HUES64 (cell line): ENCODE measurements at regions not wholly inside any gene's neighbourhood (a gene's known extent, or its start where the extent isn't known, plus 50 kb on each side); places are given as distances from the start of the nearest gene placed in this dataset.
"Not testable (repeated sequence)": the region's sequence is repeated elsewhere in the genome, so short reads cannot be mapped to it uniquely, and the experiment has no call there.

Experiments
- H3K27ac ChIP-seq: 2 replicates; pipeline ENCODE4 v1.7.0; 2013; ENCODE audit warnings: low read depth, low read length, inconsistent platforms
- H3K27me3 ChIP-seq: 2 replicates; pipeline ENCODE4 v1.6.1; 2013; ENCODE audit warnings: mild to moderate bottlenecking, low read length; ENCODE audit not compliant: insufficient read depth
- H3K36me3 ChIP-seq: 2 replicates; pipeline ENCODE4 v1.6.1; 2013; ENCODE audit warnings: mild to moderate bottlenecking, low read length; ENCODE audit not compliant: insufficient read depth
- H3K4me1 ChIP-seq: 2 replicates; pipeline ENCODE4 v1.6.1; 2013; ENCODE audit warnings: mild to moderate bottlenecking, low read length, moderate library complexity; ENCODE audit not compliant: insufficient read depth
- H3K4me3 ChIP-seq: 2 replicates; pipeline ENCODE4 v1.5.1; 2013; ENCODE audit warnings: mild to moderate bottlenecking, low read length, moderate library complexity
- H3K9ac ChIP-seq: 2 replicates; pipeline ENCODE4 v1.6.1; 2013; ENCODE audit warnings: mild to moderate bottlenecking, low read depth, low read length
- H3K9me3 ChIP-seq: 2 replicates; pipeline ENCODE4 v1.6.1; 2013; ENCODE audit warnings: low read depth, low read length; ENCODE audit not compliant: insufficient read depth
- WGBS: fragments of 150-250, 120-280 bp; methylation state at CpG from one replicate; pipeline ENCODE4 v1.1.7; 2013; ENCODE audit warnings: missing lambda C conversion rate; 5-methylcytosine and 5-hydroxymethylcytosine counted together

GRCh38 chr10:26952094-26952493 lies 91.3 kb upstream of the ABI1 start:
- Histone ChIP-seq H3K27ac (no peak overlapping the region), H3K9ac (no peak overlapping the region), H3K4me1 (no peaks in the 10 kb centered on the region), H3K27me3 (no peaks in the 10 kb centered on the region), H3K4me3 (no peak overlapping the region), H3K9me3 (peaks cover 3% of the 10 kb centered on the region; the same call in 1 of the 2 replicates), H3K36me3 (no peaks in the 10 kb centered on the region)
- WGBS = 92% methylated on average over 3 of the region's 3 CpGs

DNA sequence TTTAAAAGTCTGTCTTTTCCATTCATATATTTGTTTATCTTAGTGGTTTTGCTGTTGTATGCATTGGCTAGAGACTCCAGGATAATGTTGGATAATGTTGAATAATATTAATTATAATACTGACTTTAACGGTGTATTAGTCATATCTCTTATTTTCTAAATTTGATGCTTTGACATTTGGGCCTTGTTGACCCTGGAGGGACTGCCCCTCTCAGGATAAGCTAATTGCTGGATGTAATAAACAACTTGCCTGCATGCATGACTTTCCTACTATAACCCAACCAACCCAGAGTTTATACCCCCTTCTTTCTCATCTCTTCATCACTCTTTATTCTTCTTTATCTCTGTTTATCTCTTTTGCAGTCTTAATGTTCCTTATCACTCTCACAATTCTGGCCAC lies 90.9 kb upstream of the ABI1 start:
- Histone ChIP-seq H3K4me3 (no peak overlapping the region), H3K27ac (no peak overlapping the region), H3K27me3 (no peaks in the 10 kb centered on the region), H3K36me3 (no peaks in the 10 kb centered on the region), H3K4me1 (no peaks in the 10 kb centered on the region), H3K9me3 (peaks cover 3% of the 10 kb centered on the region; the same call in 1 of the 2 replicates), H3K9ac (no peak overlapping the region)
- WGBS = no CpG with 5 or more reads among the region's 1 CpG

DNA sequence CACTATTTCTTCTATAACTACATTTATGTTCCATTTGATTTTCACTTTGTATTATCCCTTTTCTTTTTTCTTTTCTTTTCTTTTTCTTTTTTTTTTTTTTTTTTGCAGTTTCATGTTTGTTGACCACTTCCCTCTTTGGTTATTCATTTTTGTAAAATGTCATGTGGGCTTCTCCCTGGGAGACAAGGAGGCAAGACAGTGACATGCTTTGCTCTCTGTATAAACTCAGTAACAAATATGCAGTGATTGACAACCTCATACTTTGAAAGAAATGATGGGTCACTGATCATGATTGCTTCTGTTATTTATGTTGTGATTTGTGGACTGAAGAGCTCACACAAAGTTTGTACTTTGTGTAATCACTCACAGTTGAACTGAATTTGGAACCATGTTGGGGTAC lies 90.2 kb upstream of the ABI1 start:
- Histone ChIP-seq H3K27ac (no peak overlapping the region), H3K4me1 (no peaks in the 10 kb centered on the region), H3K4me3 (no peak overlapping the region), H3K9ac (no peak overlapping the region), H3K36me3 (no peaks in the 10 kb centered on the region), H3K27me3 (no peaks in the 10 kb centered on the region), H3K9me3 (peaks cover 3% of the 10 kb centered on the region; the same call in 1 of the 2 replicates)

DNA sequence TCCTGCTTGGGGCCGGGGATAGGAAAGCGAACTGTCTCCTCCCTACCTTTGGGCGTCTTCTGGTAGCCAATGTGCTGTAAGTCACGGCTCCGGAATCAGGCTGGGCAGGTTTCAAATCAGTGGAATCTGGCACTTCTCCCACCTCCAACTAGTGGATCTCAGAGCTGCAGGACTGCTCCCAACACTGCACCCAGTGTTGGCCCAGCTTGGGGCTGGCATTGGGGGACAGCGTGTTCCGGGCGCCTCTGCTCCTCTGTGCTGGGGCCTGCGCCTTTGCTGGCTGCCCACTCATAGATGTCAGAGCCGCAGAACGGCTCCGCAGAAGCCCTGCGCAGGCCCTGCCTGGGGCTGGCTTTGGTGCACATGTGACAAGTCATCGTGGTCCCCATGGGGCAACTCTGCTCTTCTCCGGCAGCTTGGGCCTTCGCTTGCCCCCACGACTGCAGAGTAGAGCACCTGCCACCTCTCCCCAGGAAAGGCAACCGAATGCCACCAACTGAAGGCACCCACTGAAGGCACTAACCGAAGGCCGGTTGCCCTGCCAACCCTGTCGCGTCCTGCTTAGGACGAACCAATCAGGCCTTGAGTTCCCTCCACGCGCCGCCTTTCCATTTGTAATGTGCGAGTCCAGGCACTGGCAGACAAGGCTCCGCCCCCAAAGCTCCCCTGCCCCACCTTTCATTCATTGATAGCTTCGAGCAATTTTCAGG lies 85.5 kb upstream of the ABI1 start:
- 89% methylated on average over 29 of the region's 29 CpGs for WGBS
- no peak overlapping the region for H3K4me3 ChIP-seq
- H3K4me1 ChIP-seq = no peaks in the 10 kb centered on the region
- no peaks in the 10 kb centered on the region for H3K36me3 ChIP-seq
- H3K27me3 ChIP-seq = no peaks in the 10 kb centered on the region
- H3K27ac ChIP-seq = no peak overlapping the region
- no peak overlapping the region for H3K9ac ChIP-seq
- peaks cover 3% of the 10 kb centered on the region; the same call in 1 of the 2 replicates for H3K9me3 ChIP-seq

DNA sequence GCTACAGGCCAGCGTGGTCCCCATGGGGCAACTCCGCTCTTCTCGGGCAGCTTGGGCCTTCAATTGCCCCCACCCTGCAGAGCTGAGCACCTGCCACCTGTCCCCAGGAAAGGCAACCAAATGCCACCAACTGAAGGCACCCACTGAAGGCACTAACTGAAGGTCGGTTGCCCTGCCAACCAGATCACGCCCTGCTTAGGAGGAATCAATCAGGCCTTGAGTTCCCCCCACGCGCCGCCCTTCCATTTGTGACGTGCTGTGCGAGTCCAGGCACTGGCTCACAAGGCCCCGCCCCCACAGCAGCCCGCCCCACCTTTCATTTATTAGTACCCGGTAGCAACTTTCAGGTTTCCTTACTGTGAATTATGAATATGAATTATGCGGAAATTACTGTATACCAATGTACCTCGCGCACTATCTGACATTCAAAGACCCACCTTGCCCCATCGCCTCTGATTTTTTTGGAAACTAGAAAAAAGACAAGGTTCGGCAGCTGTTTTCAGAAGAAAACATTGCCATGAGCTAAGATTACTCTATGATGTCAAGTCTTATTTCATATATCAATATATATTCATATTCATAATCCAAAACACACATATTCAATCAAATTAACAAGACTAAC lies 83.6 kb upstream of the ABI1 start:
- no peak overlapping the region for H3K27ac ChIP-seq
- H3K4me3 ChIP-seq = no peak overlapping the region
- WGBS = 94% methylated on average over 18 of the region's 18 CpGs
- no peaks in the 10 kb centered on the region for H3K27me3 ChIP-seq
- H3K9me3 ChIP-seq = no peaks in the 10 kb centered on the region
- H3K36me3 ChIP-seq = no peaks in the 10 kb centered on the region
- H3K4me1 ChIP-seq = no peaks in the 10 kb centered on the region
- H3K9ac ChIP-seq = no peak overlapping the region

DNA sequence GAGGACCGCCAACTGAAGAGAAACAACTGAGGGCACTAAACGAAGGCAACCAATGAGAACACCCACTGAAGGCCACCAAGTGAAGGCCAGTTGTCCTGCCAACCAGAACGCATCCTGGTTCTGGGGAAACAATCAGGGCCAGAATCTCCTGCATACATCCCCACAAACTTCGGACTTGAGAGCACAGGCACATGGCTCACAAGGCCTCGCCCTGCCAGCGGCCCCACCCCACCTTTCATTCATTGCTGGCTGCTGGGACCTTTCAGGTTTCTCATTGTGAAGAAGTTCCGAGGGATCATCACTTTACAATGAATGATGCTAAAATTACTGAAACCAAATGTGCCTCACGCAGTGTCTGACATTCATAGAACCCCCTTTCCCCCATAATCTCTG lies 79.2 kb upstream of the ABI1 start:
- H3K4me1 ChIP-seq = no peaks in the 10 kb centered on the region
- no peak overlapping the region for H3K4me3 ChIP-seq
- no peaks in the 10 kb centered on the region for H3K36me3 ChIP-seq
- no peak overlapping the region for H3K9ac ChIP-seq
- no peaks in the 10 kb centered on the region for H3K9me3 ChIP-seq
- no peaks in the 10 kb centered on the region for H3K27me3 ChIP-seq
- no peak overlapping the region for H3K27ac ChIP-seq
- 94% methylated on average over 8 of the region's 8 CpGs for WGBS

DNA sequence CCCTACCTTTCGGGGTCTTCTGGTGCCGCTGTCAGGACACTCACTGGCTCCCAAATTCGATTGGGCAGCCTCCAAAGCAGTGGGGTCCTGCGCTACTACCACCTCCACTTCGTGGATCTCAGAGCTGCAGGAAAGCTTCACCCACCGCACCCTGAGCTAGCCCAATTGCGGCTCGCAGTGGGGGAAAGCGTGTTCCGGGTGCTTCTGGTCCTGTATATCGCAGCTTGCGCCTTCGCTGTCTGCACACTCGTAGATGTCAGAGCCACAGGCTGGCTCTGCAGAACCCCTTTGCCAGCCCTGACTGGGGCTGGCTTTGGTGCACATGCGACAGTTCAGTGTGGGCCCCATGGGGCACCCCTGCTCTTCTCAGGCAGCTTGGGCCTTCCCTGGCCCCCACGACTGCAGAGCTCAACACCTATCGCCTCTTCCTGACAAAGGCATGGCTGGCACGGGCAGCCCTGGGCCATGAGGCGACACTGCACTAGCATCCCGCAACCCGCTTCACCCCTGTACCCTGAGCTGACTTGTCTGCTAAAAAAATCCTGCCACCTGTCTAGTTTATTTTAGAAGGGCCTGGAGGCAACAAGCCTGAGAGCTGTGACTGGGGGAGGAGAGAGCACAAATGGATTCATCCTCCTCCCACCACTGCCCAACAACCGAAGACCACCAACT lies 78.7 kb upstream of the ABI1 start:
- WGBS = 95% methylated on average over 22 of the region's 22 CpGs
- Histone ChIP-seq H3K4me1 (no peaks in the 10 kb centered on the region), H3K27me3 (no peaks in the 10 kb centered on the region), H3K27ac (no peak overlapping the region), H3K4me3 (no peak overlapping the region), H3K9me3 (no peaks in the 10 kb centered on the region), H3K9ac (no peak overlapping the region; the same call in 1 of the 2 replicates), H3K36me3 (no peaks in the 10 kb centered on the region)

DNA sequence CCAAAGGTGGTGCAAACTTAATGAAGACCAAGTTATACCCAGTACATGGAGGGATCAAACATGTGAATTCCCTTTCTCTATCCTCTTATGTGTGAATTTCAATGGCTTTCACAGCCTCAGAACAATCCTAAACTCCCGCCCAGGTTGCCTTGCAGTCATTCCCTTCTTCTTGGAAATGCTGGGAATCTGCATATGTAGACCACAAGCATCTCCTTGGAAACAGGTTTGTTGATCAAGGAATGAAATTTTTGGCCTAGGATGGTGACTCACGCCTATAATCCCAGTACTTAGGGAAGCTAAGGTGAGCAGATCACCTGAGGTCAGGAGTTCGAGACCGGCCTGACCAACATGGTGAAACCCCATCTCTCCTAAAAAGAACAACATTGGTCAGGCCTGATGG lies 77.8 kb upstream of the ABI1 start:
- Histone ChIP-seq H3K9me3 (no peaks in the 10 kb centered on the region), H3K27ac (no peak overlapping the region), H3K36me3 (no peaks in the 10 kb centered on the region), H3K27me3 (no peaks in the 10 kb centered on the region), H3K4me3 (no peak overlapping the region), H3K4me1 (no peaks in the 10 kb centered on the region), H3K9ac (no peak overlapping the region)
- 60% methylated on average over 4 of the region's 4 CpGs for WGBS

DNA sequence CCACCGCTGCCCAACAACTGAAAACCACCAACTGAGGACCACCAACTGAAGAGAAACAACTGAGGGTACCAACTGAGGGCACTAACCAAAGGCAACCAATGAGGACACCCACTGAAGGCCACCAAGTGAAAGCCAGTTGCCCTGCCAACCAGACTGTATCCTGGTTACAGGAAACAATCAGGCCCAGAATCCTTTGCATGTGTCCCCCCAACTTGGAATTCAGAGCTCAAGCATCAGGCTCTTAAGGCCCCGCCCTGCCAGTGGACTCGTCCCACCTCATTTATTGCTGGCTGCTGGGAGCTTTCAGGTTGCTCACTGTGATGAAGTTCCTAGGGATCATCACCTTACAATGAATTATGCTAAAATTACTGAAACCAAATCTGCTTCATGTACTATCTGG lies 76.6 kb upstream of the ABI1 start:
- Histone ChIP-seq H3K27me3 (no peaks in the 10 kb centered on the region), H3K9me3 (no peaks in the 10 kb centered on the region), H3K4me3 (no peak overlapping the region), H3K4me1 (no peaks in the 10 kb centered on the region), H3K9ac (no peak overlapping the region), H3K27ac (no peak overlapping the region), H3K36me3 (no peaks in the 10 kb centered on the region)
- 91% methylated on average over 3 of the region's 3 CpGs for WGBS

- not testable (repeated sequence) for H3K27me3 ChIP-seq, H3K27ac ChIP-seq, H3K9ac ChIP-seq, H3K36me3 ChIP-seq, H3K4me1 ChIP-seq, H3K4me3 ChIP-seq, H3K9me3 ChIP-seq
- WGBS = 96% methylated on average over 11 of the region's 11 CpGs
Measured at GRCh38 chr10:26934190-26934589, 73.4 kb upstream of the ABI1 start.

- H3K27me3 ChIP-seq = no peaks in the 10 kb centered on the region
- H3K4me3 ChIP-seq = no peak overlapping the region
- H3K36me3 ChIP-seq = no peaks in the 10 kb centered on the region
- 100% methylated on average over 1 of the region's 2 CpGs for WGBS
- no peaks in the 10 kb centered on the region for H3K9me3 ChIP-seq
- no peaks in the 10 kb centered on the region for H3K4me1 ChIP-seq
- no peak overlapping the region for H3K27ac ChIP-seq
- H3K9ac ChIP-seq = no peak overlapping the region
Measured at GRCh38 chr10:26932576-26932975, 71.8 kb upstream of the ABI1 start.
